ENCODE measurements at regions not wholly inside any gene's neighbourhood (a gene's known extent, or its start where the extent isn't known, plus 50 kb on each side); places are given as distances from the start of the nearest gene placed in this dataset.
"Not testable (repeated sequence)": the region's sequence is repeated elsewhere in the genome, so short reads cannot be mapped to it uniquely, and the experiment has no call there.

DNA sequence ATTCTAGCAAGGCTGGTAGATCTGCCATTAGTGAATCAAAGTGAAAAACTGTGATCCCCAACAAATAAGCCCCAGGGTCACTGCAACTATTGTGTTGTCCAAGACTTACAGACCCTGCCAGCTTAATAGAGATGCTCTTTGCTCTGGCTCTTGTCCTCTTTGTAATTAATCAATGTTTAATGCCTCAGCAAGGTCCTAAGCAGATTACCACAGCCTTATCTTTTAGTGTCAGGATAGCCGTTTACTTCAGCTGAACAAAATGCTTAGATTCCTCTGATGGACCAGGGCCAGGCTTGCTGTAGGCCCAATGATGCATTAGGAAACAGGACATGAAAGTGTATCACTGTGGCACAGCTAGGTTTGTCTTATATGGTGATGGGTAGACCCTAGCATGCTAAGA is 353.3 kb downstream of the HACE1 start:
- no peak for DNase-seq (ENCODE audit: low spot score)

DNA sequence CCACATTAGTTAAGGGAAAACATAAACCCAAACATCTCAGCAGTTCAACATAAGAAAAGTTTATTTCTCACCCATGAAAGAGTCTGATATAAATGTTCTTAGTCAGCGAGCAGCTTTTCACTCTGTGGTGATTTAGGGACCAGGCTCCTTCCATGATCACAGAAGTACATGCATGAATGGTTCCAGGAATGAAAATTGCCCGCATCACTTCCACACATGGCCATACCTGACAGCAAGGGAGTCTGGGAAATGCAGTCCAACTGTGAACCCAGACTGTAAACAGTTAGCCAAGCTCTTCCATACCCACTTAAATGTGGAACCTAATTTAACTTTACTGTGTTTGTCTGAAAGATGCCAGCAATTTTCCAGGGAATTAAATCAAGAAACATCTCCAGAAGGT is 353.9 kb downstream of the HACE1 start:
- DNase-seq (ENCODE audit: low spot score): no peak

DNA sequence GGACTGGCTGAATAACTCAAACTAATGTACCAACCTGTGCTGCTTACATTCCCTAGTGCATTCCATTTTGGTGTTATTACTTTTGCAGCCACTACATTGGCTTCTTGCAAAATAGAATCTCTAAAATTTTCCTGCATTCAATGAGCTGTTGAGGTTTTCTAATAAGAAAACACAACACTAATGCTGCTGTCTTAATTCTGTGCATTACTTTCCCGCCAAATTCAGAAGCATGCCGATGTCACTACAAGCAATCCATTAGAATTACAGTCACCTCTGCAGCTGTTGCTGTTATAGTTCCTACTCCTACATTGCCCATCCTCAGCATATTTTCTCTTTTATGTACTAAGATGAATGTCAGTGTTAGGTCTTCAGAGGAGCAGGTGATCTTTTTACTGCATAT is 359.5 kb downstream of the HACE1 start:
- DNase-seq (ENCODE audit: low spot score): no peak

DNA sequence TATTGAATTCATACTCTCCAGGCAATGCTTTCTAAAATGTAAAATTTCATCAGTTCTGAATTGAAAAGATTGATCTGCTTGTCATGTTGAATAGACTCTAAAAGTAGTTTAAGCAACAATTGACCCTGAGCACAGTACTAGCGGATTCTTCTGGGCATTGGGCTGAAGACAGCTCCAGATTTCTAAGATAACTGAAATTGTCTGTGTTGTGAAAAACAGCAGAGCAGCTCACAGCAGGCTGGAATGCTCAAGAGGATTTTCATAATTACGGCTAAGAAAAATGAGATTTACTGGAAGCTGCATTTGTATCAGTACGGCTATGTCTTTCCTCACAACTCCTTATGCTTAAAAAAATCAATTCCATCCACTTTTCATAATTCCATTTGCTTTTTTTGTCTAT is 373.7 kb downstream of the HACE1 start:
- no peak for DNase-seq (ENCODE audit: low spot score)

DNA sequence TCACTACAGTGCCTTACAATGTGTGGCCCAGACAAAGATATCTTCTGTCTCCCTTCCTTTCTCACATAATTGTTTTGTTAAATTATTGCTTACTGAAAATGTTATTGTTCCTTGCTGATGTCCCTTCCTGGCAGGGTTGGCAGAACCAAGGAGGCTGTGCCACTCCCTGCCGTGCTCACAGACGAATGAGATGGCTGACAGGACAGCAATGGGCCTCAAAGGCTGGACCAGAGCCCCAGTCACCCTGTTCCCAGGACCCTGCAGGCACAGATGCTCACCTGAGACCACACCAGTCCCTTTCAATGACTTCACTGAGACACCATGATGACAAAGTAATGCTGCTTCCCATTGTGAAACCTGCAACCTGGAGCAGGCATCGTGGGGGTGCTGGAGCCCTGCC is 375.1 kb downstream of the HACE1 start:
- no peak for DNase-seq (ENCODE audit: low spot score)

DNA sequence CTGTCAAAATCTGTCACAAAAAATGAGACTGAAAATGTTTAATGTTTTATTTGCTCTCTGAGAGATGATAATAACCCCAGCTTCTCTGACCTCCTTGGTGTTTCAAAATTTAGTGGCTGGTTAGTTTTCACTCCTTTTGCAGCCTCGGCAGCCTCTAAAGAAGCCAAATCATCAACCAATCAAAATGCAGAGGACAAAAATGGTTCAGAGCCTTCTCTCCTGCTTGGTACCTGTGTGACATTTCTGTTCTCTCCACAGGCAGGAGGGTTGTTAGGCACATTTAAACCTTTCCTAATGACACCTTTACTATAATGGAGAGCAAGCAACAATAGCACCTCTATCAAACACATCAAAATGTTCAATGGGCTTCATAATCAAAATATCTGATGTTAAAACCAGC is 375.5 kb downstream of the HACE1 start:
- no peak for DNase-seq (ENCODE audit: low spot score)

DNA sequence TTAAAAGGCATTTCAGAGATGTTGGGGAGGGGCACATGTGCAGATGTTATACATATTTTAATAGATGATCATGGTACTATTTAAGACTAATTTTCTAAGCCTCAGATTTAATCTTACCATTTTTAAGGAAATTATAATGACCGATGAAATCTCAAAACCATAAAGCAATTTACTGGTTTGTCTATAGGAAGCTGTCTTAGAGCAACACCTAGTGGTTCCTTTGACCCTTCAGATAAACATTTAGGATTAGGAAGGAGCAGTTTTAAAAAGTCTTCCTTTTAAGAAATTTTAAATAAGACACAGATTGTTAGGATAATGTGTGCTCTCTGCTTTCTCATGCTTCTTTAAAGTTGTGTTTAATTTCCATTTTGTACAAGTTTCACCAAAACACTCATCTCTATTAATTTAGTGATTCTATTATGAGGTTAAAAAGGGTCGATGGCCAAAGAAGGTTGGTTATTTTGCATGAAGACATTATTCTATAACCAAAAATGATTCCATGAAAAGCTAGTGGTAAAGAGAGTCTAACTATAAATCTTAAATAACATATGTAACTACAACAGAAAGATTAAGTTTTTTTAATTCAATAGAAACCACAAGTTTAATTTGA is 376.4 kb downstream of the HACE1 start:
- DNase-seq (ENCODE audit: low spot score): no peak

DNA sequence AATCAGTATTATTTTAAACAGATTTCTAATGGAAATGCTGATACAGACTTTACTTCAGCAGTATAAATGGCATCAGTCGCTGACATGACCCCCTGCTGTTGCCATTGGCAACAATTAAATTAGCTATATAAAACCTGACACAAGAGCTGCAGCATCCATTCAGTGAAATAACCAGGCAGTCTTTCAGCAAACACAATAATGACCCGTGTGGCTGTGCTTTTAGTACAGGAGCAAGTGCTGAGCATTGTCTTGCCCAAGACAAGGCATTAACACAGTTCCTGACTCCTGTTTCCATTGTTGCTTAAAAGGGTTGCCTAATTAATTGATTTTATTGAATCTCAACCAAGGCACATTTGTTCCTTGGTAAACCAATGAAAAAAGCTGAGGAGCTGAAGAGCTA is 382.1 kb downstream of the HACE1 start:
- no peak for DNase-seq (ENCODE audit: low spot score)

DNA sequence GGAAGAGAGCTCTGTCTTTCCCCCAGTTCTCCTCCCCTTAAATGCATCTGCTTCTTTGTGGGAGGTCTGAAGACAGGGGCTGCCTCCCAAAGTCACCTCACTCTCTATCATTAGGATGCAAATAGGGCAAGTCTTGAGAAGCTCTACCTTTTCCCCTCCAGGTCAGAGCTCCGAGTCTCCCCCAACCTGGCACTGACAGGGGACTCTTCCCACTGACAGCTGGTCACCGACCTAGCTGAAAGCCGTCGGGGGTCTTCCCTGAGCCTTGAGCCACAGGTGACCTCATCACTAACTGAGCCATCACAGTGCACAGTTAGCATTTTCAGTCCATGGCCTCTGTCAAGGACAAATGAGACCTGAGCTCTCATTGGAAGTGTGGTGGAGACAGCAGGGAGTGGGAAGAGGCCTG is 386.7 kb downstream of the HACE1 start:
- no peak for DNase-seq (ENCODE audit: low spot score)

DNA sequence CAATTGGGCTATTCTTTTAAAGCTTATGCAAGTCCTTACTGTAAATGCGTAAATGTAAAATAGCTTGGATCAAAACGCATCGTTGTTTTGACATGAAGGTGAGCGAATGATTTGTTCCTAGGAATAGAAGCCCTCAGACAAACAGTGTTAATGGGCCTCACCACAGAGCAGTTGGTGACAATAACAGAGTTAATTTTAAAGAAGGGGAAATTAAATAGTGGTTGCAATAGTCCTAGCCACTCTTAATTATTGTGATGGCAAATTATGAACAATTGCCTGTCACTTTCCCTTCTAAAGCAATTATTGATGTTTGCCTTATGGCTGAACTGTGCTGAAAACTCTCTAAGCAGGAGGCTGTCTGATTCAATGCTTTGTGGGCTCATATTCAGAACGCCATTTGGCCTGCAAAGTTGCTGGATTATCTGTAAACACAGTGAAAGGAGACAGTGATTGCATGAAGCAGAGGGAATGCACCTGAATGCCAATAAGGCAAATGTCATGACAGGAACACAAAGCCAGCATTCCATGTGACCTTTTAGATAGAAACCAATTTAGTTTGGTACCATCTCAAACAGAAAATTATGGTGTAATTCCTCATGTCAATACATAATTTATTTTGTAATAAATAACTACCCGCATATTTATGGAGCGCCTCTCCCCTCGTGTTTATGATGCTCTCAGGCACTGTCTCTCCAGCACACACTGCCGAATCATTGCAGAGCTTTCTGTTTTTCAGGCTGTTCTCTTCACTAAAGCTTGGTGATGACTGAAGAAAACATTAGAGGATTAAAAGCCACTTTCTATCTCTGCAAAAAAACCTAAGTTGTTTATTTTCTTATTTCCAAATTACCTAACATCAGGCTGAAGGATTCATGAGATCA is 387.5 kb downstream of the HACE1 start:
- no peak for DNase-seq (ENCODE audit: low spot score)

DNA sequence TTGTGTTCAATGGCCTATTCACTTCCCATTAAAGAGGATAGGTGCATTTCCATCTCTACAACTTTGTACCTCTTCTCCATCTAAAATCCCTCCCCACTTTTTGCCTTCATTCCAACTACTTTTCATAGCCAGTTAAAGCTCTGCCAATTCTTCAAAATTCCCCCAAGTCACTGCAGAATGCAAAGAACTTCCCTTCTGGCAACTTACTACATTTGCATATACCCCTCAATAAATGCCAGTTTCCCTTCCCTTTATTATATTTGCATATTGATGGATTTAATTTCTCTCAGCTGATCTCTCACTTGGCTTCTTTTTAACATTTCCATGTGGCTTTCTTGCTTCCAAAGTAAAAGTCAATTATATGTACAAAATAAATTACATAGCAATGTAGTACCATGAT is 393.4 kb downstream of the HACE1 start:
- no peak for DNase-seq (ENCODE audit: low spot score)

DNA sequence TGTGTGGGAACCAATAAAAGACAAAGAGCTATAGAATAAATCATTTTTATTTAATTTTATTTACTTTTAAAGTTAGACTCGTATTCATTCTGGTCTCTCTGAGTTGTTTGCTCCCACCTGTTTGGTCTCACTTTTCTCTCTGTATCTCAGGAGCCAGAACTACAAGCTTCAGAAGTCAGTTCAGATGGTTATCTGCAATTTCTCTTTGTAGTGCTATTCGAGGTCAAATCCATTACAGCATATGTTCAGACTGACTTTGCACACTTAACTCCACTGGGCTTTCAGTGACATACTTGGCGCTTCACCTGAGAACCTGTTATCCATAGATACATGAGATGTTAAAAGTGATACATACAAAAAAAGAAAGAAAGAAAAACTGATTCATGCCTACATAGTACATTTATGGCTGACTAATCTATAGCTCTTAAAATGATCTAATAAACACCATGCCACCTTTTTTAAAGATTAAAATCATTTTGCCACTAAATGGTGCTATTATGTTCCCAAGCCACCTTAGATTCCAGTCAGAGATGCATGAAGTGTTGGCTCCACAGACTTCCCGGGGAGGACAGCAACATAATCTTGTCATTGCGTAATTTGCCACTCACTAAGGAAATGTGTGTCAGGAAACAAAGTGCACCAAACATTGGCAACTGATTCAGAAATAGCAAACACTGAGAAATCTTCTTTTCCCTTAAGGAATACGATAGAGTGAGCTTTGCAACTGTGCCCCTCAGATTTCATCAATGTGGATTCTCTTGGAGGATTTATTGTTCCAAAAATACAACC is 396.7 kb downstream of the HACE1 start:
- DNase-seq (ENCODE audit: low spot score): no peak

DNA sequence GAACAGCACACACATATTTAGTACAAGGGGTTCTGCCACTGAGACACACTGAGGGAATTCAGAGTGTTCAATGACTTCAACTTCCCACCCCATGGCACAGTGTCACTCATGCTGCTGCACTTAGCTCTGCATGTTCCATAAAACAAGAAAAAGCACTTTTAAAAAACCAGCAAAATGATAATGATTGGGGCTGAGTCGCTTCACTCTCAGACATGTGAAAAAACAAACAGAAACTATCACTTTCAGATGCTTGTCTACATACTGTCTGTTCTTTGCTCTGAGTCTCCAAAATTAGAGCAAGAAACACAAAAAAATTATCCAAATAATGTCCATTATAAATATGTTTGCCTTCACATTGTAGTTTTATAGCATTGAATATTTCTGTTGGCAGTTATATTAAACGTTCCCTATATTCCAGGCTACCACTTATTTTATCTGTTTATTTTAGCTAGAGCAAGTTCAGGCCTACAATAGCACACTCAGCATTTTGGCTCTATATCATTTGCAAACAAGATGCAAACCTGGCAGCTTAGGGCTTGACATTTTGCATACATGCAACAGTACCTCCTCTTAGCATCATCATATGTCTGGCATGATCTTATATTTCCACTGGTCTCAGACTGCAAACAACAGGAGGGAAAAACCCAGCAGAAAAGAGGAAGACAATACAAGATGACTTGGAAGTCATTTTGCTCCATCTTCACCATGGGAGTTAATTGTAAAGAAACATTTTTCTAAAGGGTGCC is 398.8 kb downstream of the HACE1 start:
- DNase-seq (ENCODE audit: low spot score): no peak

DNA sequence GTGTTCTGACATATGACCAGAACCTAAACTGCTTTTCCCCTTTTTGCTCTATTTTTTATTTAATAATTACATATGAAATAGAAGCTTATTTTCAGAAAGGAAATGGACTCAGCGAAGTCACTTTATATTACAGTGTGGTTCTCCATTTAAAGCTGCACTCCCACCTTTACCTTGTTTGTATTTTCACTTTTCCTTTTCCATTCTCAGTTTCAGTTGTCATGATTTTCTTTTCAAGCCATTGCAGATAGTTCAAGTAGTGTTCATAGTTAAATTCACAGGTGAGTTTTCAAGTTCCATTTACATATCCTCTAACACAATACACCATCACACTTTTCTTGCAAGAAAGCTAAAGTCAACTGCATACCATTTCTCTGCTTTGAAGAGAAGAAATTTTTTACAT is 400.2 kb downstream of the HACE1 start:
- DNase-seq (ENCODE audit: low spot score): no peak

DNA sequence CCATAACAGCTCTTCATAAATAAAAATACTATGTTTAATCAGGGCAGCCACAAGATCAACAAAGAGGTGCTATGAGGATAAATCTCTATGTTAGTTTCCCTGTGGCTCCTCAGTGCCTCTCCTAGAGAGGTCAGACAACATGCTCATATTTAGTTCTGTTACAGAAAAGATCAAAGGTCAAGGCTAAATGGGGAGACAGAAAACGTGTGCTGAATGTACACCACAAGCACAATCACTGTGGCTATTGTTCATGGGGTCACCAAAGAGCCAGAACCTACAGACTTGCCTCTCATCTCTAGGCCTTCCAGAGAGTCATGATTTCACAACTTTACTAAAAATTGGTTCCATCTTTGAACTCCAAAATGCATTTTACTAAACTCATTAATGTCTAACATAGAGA is 409.8 kb downstream of the HACE1 start:
- DNase-seq (ENCODE audit: low spot score): no peak

DNA sequence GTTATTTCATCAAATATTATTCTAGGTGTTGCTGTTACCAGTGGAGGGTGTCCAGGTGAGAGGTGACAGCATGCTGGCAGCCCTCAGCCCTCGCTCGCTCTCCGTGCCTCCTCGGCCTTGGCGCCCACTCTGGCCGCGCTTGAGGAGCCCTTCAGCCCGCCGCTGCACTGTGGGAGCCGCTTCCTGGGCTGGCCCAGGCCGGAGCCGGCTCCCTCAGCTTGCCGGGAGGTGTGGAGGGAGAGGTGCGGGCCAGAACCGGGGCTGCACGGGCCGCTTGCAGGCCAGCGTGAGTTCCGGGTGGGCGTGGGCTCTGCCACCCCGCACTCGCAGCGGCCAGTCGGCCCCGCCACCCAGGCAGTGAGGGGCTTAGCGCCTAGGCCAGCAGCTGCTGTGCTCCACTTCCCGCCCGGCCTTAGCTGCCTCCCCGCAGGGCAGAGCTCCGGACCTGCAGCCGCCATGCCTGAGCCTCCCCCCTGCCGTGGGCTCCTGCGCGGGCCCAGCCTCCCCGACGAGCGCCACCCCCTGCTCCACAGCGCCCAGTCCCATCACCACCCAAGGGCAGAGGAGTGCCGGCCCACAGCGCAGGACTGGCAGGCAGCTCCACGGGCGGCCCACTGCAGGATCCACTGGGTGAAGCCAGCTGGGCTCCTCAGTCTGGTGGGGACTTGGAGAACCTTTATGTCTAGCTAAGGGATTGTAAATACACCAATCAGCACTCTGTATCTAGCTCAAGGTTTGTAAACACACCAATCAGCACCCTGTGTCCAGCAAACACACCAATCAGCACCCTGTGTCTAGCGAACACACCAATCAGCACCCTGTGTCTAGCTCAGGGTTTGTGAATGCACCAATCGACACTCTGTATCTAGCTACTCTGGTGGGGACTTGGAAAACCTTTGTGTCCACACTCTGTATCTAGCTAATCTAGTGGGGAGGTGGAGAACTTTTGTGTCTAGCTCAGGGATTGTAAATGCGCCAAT is 413.3 kb downstream of the HACE1 start:
- not testable (repeated sequence) for DNase-seq (ENCODE audit: low spot score)

DNA sequence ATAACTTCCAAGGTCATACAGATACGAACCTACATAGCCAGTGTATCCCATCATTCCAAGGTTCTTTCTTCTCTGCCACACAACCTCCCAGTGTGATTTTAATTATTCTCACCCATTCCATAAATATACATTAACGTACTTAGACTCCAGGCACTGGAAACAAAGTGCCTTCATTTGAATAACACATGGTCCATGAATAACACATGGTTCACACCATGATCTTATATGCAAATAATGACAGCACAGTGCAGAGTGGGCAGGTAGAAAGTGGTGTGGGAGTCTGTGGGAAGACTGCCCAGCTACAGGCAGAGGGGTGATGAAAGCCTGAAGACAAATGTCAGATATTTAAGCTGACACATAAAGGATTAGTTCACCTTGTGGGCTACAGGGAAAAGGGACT is 425.2 kb downstream of the HACE1 start:
- DNase-seq (ENCODE audit: low spot score): no peak

DNA sequence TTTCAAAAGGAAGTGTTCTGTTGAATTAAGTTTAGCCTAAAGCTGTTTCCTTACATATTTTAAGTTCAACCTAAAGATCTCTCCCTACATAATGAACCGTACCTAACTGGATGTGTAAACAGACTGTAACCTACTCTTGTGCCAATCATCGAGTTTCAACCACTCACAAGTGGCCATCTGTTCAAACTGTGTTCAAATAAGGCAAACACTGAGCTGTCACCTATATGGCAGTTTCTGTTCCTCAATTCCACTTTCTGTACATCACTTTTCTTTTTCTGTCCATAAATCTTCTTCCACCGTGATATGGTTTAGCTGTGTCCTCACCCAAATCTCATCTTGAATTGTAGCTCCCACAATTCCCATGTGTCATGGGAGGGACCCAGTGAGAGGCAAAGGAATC is 428.6 kb downstream of the HACE1 start:
- DNase-seq (ENCODE audit: low spot score): no peak

DNA sequence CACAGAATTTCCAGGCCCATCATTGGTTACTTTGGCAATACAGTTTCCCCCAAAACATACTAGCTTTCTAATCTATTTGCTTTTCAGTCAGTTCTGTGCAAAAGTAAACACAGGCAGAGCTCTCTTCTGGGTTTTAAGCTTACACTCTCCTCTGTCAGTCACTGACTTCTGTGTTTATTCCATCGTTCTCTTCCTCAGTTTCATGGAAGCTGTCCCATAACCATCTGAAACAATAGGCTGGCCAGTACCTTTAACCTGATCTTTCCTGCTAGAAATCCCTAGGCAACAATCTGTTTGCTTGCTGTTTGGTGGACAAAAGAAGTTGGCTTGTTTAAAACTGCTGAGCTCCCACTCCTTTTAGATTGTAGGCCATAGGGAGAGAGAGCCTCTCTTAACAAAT is 431.5 kb downstream of the HACE1 start:
- no peak for DNase-seq (ENCODE audit: low spot score)

DNA sequence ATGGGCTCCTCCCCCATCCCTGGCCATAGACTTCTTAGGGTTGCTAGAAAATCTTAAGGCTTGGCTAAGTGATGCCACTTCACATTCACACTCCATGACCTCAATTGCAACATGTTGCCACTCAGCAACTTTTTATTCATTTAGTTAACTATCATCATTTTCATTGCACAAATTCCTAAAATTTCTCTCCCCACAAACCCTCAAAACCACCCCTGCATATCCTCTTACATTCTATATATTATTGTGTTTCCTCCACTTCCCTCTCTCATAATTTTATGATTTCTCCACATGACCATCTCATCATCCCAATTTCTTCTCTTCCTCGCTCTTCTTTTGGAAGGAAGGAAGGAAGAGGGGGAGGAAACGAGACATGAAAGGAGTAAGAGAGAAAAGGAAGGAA is 436.0 kb downstream of the HACE1 start:
- no peak for DNase-seq (ENCODE audit: low spot score)

DNA sequence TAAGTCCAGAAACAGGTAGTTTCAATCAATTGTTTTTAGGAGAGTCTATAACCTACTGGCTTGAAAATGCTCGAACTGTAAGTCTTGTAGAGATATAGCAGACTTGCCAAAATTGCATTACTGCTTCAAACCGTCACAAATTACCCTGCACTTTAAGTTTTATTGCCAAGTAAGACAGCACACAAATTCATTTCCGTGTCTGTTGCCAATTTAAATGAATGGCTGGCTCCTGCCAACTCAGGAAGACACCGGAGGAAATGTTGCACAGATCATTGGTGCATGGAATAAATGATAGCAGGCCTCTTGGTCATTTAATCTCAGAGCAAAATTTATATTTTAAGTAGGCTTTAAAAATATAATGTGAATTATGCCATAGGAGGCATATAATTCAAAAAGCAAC is 438.1 kb downstream of the HACE1 start:
- DNase-seq (ENCODE audit: low spot score): no peak
